ENCODE measurements at regions not wholly inside any gene's neighbourhood (a gene's known extent, or its start where the extent isn't known, plus 50 kb on each side); places are given as distances from the start of the nearest gene placed in this dataset.

DNA sequence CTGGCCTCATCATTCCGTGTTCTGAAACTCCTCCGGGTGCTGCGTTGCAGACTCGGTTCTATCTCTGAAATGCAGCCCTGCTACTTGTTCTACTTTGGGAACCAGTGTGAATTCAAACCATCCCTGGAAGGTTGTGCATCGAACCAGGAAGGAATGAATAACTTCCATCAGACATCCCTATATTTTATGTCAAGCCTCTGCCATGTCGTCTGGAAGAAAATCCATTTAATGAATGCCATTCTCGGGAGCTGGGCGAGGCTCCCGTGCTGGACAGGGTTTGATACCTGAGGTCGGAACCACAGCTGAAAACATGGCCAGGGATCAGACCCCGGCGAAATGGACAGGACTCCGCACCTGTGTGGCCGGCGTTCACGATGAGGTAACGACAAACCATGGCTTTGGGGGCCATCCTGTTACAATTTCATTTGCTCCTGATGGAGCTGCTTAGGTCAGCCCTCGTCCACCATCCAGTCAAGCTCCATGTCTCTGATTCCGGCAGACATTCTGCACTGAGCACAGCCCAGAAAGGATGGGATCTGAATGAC, 821.6 kb downstream of the GALR1 start:
- DNase-seq (ENCODE audit: low read depth) = no peak

DNA sequence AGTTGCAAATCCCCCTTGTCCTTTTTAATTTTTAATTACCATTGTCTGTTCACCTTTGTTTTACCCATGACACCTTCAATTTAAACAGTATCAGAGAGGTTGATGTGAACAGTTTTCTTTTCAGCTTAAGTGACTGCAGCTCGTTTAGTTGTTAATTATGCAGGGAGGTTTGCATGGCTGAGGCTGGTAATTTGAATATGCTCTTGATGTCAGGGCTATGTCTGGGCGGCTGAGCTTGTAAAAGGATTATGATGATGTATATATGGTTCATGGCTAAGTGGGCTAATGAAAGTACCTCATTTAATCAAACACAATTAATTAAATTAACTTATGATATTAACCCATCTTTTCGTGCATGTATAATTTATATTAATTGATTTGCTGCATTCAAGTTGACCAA, 822.1 kb downstream of the GALR1 start:
- DNase-seq (ENCODE audit: low read depth) = no peak

DNA sequence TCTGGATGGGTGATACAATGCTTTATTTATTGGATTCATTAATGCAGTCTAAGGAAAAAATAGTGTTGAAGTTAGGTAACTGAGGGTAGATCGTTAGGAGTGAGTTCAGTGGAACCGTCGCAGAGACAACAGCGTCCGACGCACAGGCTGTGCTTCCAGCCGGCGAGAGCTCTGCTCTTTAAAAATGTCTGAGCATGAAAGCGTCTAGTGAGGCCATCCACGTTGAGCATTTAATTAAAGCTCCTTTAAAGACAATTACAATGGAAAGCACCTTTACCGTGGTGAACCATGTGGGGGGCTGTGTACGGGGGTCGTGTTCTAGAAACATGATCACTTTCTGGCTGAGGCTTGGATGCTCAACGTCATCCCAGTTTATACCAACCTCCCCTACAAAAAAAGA, 822.7 kb downstream of the GALR1 start:
- DNase-seq (ENCODE audit: low read depth) = no peak

DNA sequence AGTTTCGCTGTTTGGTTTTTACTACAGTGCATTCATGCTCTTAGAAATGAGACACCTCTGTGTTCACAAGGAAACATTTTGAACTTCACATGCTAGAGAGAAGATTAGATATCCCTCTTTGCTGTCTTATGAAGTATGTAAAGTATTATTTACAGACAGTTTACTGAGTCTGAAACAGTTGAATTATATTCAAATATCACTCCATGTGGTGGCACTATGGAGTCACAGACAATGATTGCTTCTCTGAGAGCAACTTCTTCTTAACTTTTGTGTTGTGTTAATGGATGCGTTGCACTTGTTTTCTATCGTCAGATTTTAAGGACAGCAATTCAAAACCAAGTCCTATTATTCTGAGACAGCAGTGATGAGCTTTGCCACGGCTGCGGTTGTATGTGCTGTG, 823.6 kb downstream of the GALR1 start:
- no peak for DNase-seq (ENCODE audit: low read depth)

DNA sequence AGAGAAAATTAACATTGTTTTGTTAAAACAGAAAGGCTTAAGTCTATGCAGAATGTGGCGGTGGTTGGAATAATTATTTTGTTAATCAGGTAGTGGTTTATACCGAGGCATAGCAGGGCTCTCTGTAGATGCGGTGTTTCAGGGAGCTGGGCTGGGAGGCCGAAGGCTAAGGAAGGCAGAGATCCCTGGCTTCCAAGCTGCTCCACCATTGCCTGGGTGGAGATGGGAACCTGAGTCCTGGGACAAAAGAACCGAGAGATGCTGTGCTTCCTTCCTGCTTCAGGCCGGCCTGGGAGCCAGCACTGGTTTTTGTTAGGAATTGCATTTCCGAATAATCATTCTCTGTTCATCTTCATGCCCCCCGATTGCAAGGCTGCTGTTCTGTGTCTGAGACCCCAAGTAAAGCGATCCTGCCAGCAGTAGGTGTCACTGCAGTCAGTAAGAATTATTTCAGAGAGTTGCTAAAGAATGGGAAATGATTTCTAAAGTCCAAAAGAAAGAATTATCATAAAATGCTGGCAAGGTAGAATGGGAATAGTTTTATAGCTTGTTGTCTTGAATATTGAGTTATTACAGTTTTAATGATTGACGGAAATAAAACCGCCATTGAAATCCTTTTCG, 824.9 kb downstream of the GALR1 start:
- no peak for DNase-seq (ENCODE audit: low read depth)

DNA sequence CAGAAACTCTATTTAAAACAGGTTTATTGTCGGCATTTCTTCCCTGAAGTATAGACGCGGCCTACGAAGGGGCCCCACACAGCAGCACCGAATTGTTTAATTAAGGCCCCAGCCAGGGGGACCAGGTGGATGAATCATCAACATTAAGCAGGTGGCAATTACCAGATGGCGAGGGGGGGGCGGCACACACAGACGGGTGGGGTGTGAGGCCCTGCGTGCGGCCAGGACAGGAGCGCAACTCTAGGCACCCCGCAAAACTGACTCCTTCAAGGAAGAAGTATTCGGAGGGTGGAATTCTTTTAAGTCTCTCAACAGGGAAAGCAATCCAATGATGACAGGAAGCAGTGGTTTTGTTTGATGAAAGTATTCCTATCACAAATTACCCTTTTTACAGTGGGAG, 830.4 kb downstream of the GALR1 start:
- no peak for DNase-seq (ENCODE audit: low read depth)

DNA sequence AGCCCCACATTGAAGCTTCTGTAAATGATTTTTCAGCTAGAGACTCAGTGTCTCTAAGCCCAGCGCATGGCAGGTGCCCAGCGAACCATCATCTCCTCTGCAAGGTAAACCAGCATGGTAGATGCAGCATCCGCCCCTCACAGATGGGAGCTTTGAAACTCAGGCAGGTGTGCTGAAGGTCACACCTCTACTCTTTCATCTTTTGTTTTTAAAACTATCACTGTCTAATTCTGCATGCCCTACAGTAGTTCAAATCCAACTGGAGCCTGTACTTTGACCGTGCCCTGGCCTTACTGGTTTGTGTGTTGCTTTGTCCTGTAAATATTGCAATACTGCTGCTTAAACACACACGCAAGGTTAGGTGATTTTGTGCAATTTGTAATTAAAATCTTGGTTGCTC, 831.1 kb downstream of the GALR1 start:
- no peak for DNase-seq (ENCODE audit: low read depth)

DNA sequence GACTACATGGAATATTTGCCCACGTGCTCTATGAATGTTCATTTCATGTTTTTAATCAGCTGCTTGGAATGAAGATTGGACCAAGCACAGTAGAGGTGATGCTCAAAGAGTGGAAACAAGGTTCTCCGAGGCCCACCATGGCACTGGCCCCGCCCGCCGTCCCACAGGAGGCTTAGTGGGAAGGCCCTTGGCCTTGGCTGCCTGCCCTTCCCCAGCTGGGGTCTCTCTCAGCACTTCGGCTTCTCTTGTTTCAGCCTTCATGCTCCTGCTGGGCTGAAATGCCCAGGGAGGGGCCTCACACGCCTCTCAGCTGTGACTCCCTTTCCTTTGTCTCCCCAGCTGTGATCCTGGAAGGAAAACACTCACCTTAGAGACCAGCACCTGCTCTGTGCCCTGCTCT, 833.2 kb downstream of the GALR1 start:
- no peak for DNase-seq (ENCODE audit: low read depth)

DNA sequence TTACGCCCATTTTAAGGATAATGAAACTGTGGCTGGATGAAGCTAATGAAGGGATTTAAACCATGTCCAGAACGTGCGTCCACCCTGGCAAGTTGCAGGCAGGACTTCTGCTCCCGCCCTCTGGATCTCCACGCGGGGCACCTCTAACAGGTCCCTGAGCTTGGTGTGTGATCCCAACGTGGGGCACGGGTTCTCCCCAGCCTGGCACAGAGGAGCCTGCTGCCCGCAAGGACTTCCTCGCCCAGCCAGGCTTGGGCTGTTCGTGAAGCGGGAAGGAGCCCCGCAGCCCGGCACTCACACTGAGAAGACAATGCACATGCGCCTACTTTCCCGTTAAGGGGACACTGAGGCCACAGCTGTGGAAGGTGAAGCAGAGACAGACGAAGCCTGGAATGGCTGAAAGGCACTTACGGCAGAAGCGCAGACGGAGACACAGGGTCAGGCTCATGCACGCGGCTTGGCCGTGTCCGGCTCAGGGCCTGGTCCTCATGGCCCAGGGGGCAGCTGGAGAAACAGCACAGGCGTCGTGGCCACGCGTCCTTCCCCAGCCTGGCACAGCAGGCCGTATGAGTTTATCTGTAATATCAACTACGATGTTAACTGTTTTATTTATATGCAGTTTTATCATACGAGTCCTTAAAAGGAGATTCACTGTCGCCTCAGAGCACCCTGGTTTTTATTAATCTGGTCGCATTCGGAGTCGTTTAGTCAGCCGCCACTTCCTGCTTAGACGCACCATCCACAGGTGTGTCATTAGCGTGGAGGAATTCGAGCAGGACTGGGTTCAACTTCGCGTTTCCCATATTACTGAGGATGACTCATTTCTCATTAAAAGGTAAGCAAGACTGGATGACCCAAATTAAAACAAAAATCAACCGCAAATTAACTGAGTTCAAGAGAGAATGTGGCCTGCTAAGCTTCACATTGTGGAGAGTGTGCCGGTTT, 835.9 kb downstream of the GALR1 start:
- no peak for DNase-seq (ENCODE audit: low read depth)

DNA sequence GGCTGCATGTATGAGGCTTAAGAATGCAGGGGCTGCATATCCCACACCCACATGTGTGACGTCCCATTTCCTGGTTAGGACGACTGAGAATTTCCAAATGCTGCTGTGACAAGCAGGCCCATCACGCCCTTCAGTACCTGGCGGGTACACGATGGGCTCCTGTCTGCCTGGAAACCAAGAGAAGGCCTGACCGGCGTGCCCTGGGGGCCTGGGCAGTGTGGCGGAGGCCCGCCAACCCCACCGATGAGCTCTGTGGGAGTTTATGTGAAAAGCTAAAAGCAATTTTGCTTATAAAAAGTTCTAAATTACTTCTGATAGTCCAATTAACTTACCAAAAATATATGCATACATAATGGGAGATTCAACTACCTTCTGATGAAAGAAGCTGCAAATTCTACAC, 837.3 kb downstream of the GALR1 start:
- DNase-seq (ENCODE audit: low read depth) = no peak

DNA sequence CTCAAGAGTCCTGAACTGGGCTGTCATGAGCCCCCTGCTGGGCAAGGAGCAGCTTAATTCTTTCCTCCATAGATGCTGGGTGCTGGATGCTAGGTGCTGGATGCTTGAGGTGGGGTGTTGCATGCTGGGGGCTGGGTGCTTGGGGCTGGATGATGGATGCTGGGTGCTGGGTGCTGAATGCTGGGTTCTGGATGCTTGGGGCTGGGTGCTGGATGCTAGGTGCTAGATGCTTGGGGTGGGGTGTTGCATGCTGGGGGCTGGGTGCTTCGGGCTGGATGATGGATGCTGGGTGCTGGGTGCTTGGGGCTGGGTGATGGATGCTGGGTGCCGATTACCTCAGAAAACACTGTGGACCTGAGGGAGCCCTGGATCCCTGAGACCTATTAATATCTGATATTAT, 837.7 kb downstream of the GALR1 start:
- no peak for DNase-seq (ENCODE audit: low read depth)

DNA sequence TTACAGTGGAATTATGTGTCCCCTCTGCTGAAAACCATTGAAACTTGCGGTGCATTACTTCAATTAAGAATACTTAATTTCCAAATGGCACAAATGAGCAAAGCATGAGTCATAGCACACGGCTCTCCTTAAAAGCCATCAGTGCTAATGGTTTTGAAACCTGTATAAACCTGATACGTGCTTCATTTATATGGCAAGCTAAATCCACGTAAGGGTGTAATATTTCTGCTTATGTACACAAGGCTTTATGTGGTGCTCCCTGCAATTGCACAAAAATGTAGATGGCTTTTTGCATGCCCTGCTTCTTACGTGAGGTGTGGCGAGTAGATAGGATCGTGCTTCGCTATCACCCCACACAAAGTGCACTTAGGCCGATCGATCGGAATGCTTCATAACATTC, 840.9 kb downstream of the GALR1 start:
- DNase-seq (ENCODE audit: low read depth) = no peak

DNA sequence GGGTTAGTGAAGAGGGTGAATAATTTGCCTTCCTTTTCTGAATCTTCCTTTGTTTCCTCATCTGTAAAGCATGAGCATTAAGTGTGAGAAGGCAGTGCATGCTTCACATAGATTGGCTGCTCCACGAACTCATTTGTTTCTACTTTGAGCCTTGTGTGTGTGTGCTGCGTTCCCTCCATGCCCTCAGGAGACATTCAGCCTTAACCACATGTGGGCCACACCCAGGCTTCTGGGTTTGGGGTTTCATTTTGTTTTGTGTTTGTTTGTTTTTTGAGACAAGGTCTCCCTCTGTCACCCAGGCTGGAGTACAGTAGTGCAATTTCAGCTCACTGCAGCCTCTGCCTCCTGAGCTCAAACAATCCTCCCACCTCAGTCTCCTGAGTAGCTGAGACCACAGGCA, 843.3 kb downstream of the GALR1 start:
- DNase-seq (ENCODE audit: low read depth) = no peak

DNA sequence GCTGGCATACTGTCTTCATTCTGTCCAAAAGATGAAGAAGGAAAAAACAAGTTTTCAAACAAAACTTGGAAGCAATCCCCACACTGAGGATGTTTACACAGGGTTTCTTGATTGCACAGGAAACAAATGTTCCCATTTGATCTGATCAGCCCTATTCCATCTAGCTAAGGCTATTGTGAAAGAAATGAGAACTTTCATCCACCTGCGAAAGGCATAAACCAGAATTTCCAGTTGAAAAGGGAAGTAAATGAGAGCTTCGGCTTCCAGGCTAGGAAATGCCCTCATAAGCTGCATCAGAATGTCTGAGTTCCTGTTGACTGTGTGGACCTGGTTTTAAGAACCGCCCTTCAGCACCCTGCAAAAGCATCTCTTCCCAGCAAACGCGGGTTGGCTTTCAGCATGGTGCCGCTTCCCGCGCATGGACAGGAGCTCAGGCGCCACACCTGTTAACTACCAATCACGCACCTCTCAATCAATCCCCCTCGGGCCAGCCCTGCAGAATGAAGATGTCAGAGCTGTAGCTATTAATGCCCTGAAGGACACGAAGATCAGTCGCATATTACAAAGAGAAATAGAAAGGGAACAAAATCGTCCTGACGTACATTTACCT, 850.4 kb downstream of the GALR1 start:
- no peak for DNase-seq (ENCODE audit: low read depth)

DNA sequence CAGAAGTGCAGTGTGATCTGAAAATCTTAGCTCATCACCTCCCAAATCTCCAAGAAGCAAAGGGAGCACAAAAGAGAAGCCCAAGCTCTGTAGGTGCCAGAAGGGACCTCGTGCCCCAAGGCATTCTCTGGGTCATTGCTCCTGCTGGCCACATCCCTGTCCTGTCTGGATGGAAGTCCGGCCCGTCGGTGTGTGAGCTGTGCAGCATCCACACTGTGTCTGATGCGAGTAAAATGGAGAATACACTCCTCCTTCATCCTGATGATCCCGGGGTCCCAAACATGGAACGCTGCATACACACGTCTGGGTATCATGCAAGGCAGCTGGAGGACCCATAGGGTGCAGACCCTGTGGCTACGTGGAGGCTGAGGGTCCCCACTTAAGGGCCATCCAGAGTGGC, 851.4 kb downstream of the GALR1 start:
- no peak for DNase-seq (ENCODE audit: low read depth)

DNA sequence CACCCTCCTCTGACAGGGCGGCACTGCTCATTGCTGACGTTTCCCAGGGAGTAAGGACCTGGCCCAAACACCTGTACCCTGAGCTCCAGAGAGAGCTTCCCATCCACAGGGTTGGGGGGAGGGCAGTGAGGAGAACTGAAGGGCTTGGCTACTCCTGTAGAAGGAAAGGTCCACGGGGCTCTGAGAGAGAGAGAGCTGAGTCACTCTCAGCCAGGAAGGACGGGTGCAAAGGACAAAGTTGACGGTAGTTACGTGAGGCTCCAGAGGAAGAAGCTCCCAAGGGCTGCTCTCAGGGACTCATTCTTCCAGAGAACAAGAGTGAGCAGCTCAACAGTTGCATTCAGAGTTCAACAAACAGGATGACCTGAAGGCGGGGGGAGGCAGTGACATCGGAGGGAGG, 852.5 kb downstream of the GALR1 start:
- no peak for DNase-seq (ENCODE audit: low read depth)

DNA sequence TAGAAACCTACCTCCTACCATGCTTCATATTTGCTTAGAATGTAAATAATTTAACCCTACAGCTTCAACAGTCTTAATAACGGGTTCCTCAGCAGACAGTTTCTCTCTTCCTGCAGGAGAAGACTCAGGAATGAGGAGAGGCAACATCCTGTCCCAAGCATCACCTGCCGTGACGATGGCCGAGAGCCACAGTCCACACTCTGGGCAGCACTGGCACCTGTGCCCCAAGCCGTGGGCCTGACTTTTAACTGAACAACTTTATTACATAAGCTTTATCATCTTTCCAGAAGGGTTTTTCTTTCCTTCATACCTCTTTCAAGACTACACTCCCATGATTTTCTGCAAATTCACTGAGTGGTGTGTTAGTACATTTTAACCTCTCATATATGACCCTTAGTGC, 856.0 kb downstream of the GALR1 start:
- DNase-seq (ENCODE audit: low read depth) = no peak

DNA sequence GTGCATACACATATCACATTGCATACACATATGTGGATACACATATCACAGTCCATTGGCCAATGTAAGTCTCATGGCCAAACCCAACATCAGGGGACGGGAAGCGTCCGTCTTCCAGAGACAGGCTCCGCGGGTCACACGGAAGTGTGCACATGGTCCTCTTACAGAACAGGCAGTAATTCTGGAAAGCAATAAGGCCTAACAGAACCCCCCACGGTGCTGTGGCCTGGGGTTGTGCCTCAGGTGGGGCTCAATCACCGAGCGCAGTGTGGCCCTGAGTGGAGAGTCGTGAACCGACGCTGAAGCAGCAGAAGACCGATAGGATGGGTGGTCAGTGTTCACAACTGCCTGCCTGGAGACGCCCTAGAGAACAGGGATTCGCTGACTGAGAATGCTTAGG, 857.3 kb downstream of the GALR1 start:
- DNase-seq (ENCODE audit: low read depth) = no peak

DNA sequence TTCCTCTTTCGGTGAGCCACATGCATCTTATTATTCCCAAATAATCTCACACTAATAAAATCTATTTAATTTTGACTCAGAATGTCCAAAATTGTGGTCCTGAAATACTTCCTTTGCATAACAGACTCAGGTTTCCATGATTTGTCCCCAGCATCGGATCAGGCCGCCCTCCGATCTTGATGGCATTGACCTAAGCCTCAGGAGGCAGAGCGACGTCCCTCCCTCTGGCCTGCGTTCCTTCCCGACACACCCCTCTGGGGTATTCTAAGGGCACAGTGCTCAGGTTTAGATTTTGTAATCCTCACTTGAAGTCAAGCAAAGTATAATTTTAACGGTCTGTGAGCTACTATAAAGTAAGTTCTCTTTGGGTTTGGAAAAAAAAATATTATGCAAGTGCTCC, 857.7 kb downstream of the GALR1 start:
- DNase-seq (ENCODE audit: low read depth) = no peak

DNA sequence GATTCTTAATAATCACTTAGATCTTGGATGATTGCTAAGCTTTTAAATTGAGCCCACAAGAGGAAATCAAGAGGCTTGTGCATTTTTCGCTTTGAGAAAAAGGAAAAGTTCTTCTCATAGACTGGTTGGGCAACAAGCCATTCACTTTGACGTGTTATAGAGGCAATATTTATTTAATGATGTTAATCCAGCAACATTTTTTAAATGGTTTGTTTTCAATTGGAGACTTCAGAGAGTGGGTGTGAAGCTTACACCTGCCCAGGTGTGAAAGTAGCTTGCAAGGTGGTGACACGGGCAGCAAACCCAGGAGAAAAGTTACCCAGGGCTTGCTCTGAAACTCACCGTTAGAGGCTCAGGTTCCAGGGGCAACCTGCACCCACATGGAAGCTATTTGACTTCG, 858.9 kb downstream of the GALR1 start:
- DNase-seq (ENCODE audit: low read depth) = no peak

DNA sequence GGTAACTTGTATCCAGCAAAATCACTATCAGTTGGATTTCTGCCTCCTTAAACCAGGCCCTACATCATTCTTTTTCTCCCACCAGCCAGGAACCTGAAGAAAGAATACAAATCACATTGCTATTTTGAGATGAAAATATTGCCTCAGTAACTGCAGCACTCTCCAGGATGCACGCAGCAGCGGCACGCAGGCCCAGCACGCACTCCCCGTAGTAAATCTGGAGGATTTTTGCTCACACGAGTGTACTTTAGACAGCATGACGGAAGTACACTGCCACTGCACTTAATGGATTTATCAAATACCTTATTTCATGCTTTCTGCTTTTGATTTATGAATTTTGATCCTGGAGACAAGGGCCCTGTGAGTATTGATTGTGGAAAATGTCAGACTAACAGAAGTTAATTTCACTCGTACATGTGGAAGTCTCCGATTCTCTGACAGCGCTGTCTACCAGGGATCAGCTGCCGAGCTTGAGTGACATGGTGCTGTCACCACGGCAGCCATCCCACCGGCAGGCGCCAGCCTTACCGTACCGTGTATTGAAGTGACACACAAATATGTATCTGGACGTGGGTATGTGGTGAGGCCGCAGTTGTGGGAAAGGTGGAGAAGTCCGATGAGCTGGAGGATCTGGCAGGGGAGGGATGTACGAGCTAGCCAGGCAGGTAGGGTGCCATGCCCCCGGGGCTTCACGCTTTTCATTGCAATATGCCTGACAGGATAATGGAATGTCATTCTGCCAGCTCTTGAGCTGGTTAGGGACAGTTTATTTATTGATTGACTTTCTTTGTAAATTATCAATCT, 863.7 kb downstream of the GALR1 start:
- no peak for DNase-seq (ENCODE audit: low read depth)

DNA sequence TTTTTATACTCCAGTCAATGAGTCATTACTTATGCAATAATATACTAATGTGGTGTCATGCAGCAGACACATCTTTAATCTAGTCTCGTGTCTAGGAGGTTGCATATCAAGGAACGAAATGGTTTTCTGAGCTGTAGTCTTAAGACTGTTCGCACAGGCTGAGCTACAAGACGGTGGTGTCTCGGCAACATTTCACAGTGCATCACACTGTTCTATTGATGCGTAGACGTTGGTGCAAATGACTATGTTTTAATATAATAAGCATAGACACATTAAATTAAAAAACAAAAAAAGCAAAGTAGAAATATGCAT, 864.2 kb downstream of the GALR1 start:
- DNase-seq (ENCODE audit: low read depth) = no peak
